Endothelial cell of umbilical vein (primary cell): ENCODE measurements at regions not wholly inside any gene's neighbourhood (a gene's known extent, or its start where the extent isn't known, plus 50 kb on each side); places are given as distances from the start of the nearest gene placed in this dataset.

Experiments used
- BruUV-seq: library from RNA; stranded (reverse); fragments of 400-500 nt; replicated peaks from 2 replicates; lab custom pipeline; 2021; lab: Mats Ljungman, UMichigan
- CTCF ChIA-PET: fragments of 300-600, 350-600 bp; sonication (Branson Sonifier 250); formaldehyde crosslinking; loops from one replicate; lab custom pipeline; 2021; ENCODE audit warnings: antibody characterized with exemption, inconsistent platforms; lab: Charles Lee
- POLR2A ChIA-PET: fragments of 300-600, 350-600 bp; sonication (Branson Sonifier 250); formaldehyde crosslinking; loops from one replicate; lab custom pipeline; 2021; ENCODE audit warnings: antibody characterized with exemption, inconsistent platforms; lab: Charles Lee
- DNase-seq: peaks from one replicate; pipeline ENCODE4 v3.0.0-alpha.2; 2011; ENCODE audit warnings: low read depth, low spot score
- FAIRE-seq: peaks from 2 replicates; lab custom pipeline; 2011; peaks lifted over from hg19 to GRCh38; lab: Jason Lieb, UNC
- H2AFZ ChIP-seq: 2 replicates; pipeline ENCODE4 v1.6.0; 2012; ENCODE audit warnings: low read depth, low read length, control low read depth, inconsistent platforms
- H3K27ac ChIP-seq: 2 replicates; pipeline ENCODE4 v1.5.1; 2011; ENCODE audit warnings: low read depth, mild to moderate bottlenecking, control low read depth, low read length, moderate library complexity; ENCODE audit not compliant: insufficient read depth
- H3K27me3 ChIP-seq, 2 experiments: 2 replicates each; pipeline versions ENCODE4 v1.6.0 to v1.6.1; 2011; ENCODE audit warnings: low read length in 2 of 2, mixed read lengths in 1 of 2; ENCODE audit not compliant: control insufficient read depth in 2 of 2, insufficient read depth in 2 of 2
- H3K36me3 ChIP-seq, 2 experiments: 2 replicates in 1 of 2; 3 replicates in 1 of 2; pipeline ENCODE4 v1.5.1; 2011; ENCODE audit warnings: low read length in 2 of 2, mild to moderate bottlenecking in 1 of 2, moderate library complexity in 1 of 2; ENCODE audit not compliant: control insufficient read depth in 2 of 2, insufficient read depth in 2 of 2; ENCODE audit errors: extremely low read depth in 1 of 2
- H3K4me1 ChIP-seq: 3 replicates; pipeline ENCODE4 v1.5.1; 2011; ENCODE audit warnings: mild to moderate bottlenecking, low read length; ENCODE audit not compliant: control insufficient read depth, insufficient read depth; ENCODE audit errors: extremely low read depth
- H3K4me2 ChIP-seq: 2 replicates; pipeline ENCODE4 v1.6.1; 2011; ENCODE audit warnings: low read length, control low read depth, mixed read lengths; ENCODE audit not compliant: insufficient read depth
- H3K4me3 ChIP-seq, 3 experiments: fragments of 200-600 bp in 1 of 3; sonication (generic), shearing (Covaris generic) in 1 of 3; replicated peaks in 1 of 3; 2 replicates each; pipeline ENCODE4 v1.5.1; 2011 to 2016; ENCODE audit warnings: control low read depth in 3 of 3, low read length in 3 of 3, mild to moderate bottlenecking in 2 of 3, inconsistent platforms in 1 of 3, low read depth in 1 of 3, moderate library complexity in 1 of 3; ENCODE audit not compliant: insufficient read depth in 1 of 3
- H3K79me2 ChIP-seq: 2 replicates; pipeline ENCODE4 v1.6.0; 2012; ENCODE audit warnings: low read length, inconsistent platforms; ENCODE audit not compliant: control insufficient read depth, insufficient read depth
- H3K9ac ChIP-seq: replicated peaks from 2 replicates; pipeline ENCODE3; 2011; ENCODE audit warnings: low read length, control low read depth; ENCODE audit not compliant: insufficient read depth; ENCODE audit errors: extremely low read depth
- H3K9me1 ChIP-seq: replicated peaks from 3 replicates; pipeline ENCODE4 v1.6.0; 2011; ENCODE audit warnings: mild to moderate bottlenecking, low read length; ENCODE audit not compliant: control insufficient read depth, insufficient read depth; ENCODE audit errors: extremely low read depth
- H3K9me3 ChIP-seq: replicated peaks from 2 replicates; pipeline ENCODE4 v1.5.1; 2012; ENCODE audit warnings: low read length, inconsistent platforms; ENCODE audit not compliant: control insufficient read depth, insufficient read depth
- H4K20me1 ChIP-seq: replicated peaks from 2 replicates; pipeline ENCODE3; 2011; ENCODE audit warnings: mild to moderate bottlenecking, low read length; ENCODE audit not compliant: control insufficient read depth, insufficient read depth; ENCODE audit errors: extremely low read depth
- EZH2 ChIP-seq: IDR thresholded peaks from 2 replicates; pipeline ENCODE4 v1.6.1; 2012; ENCODE audit warnings: borderline replicate concordance, low read depth, mild to moderate bottlenecking, moderate library complexity, low read length, inconsistent platforms; ENCODE audit not compliant: severe bottlenecking
- FOS ChIP-seq: IDR thresholded peaks from 2 replicates; pipeline ENCODE4 v1.6.1; 2011; ENCODE audit warnings: mild to moderate bottlenecking, low read length, moderate library complexity, borderline replicate concordance; ENCODE audit not compliant: insufficient read depth
- GATA2 ChIP-seq: IDR thresholded peaks from 2 replicates; pipeline ENCODE4 v1.7.0; 2011; ENCODE audit warnings: low read depth, mild to moderate bottlenecking, moderate library complexity, mixed read lengths, low read length; ENCODE audit not compliant: insufficient read length, insufficient read depth
- MYC ChIP-seq: IDR thresholded peaks from one replicate; pipeline ENCODE4 v1.6.1; 2011; ENCODE audit warnings: mild to moderate bottlenecking, low read depth, low read length
- POLR2A ChIP-seq: IDR thresholded peaks from 2 replicates; pipeline ENCODE4 v1.6.1; 2012; ENCODE audit warnings: low read depth, mild to moderate bottlenecking, control low read depth, low read length
- POLR2AphosphoS5 ChIP-seq: IDR thresholded peaks from 2 replicates; pipeline ENCODE4 v1.6.1; 2012; ENCODE audit warnings: low read depth, mild to moderate bottlenecking, control low read depth, low read length, moderate library complexity; ENCODE audit not compliant: insufficient read depth
- dilution Hi-C: fragments of 300-500 bp; cut with MboI; formaldehyde crosslinking; loops from one replicate; pipeline ENCODE4 v1.15.0; 2019; ENCODE audit warnings: low sequenced_read_pairs; ENCODE audit not compliant: extremely low pct_ligation_motif_present
- intact Hi-C: fragments of 100-400 bp; cut with micrococcal nuclease; formaldehyde crosslinking; loops from one replicate; pipeline ENCODE4 v1.10.0; 2022
- TF ChIP-seq, protein P1 (sequence below): IDR thresholded peaks from 2 replicates; pipeline ENCODE4 v1.6.1; 2011; ENCODE audit not compliant: insufficient read depth, insufficient read length
- TF ChIP-seq, protein P2 (sequence below), 2 donors: IDR thresholded peaks; 1 replicate in 1 of 2; 2 replicates in 1 of 2; pipeline ENCODE4 v1.5.1; 2011; ENCODE audit warnings: low read length in 2 of 2, mild to moderate bottlenecking in 2 of 2, moderate library complexity in 2 of 2, control low read depth in 1 of 2, inconsistent platforms in 1 of 2, low read depth in 1 of 2; ENCODE audit not compliant: insufficient read depth in 1 of 2; ENCODE audit errors: extremely low read depth in 1 of 2

DNA sequence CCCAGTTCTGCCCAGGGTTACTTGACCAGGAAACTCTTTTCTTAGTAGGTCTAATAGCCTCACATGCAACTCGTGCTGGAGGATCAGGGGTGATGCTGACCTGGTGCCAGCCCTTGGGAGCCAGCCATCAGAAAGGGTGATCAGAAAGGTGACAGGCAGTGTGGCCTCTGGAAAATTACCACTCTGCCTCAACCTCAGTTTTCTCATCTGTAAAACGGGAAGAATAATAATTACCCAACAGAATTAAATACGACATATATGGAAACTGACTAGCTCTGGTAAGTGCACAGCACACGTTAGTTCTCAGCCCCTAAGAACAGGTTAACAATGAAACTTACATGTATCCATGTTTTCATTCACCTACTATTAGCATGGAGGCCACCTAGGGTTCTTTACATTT, 157.6 kb downstream of the EN1 start:
- H3K9me3 ChIP-seq = peaks cover 2% of the 10 kb centered on the region
- H3K9me1 ChIP-seq = no peaks in the 10 kb centered on the region
- no peaks in the 10 kb centered on the region for H3K36me3 ChIP-seq
- FAIRE-seq (no peak), DNase-seq (no peak)
- ChIA-PET POLR2A (no interaction called here), CTCF (no interaction called here)
- H3K4me1 ChIP-seq = no peaks in the 10 kb centered on the region
- intact Hi-C loops (no loop called here), dilution Hi-C loops (no loop called here)
- BruUV-seq = no TSS peak
- no peaks in the 10 kb centered on the region for H3K27me3 ChIP-seq
- H3K9ac ChIP-seq = no peak overlapping the region
- H3K4me2 ChIP-seq = no peak overlapping the region
- no peaks in the 10 kb centered on the region for H3K79me2 ChIP-seq
- no peak overlapping the region for H3K4me3 ChIP-seq
- H2AFZ ChIP-seq = no peak overlapping the region
- H4K20me1 ChIP-seq = no peaks in the 10 kb centered on the region
- no peak overlapping the region for H3K27ac ChIP-seq
- TF ChIP-seq EZH2 (no peak), MYC (no peak), POLR2AphosphoS5 (no peak), POLR2A (no peak), GATA2 (no peak), FOS (no peak)
- TF ChIP-seq, protein P1, sequence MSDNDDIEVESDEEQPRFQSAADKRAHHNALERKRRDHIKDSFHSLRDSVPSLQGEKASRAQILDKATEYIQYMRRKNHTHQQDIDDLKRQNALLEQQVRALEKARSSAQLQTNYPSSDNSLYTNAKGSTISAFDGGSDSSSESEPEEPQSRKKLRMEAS = no peak
- TF ChIP-seq, protein P2, sequence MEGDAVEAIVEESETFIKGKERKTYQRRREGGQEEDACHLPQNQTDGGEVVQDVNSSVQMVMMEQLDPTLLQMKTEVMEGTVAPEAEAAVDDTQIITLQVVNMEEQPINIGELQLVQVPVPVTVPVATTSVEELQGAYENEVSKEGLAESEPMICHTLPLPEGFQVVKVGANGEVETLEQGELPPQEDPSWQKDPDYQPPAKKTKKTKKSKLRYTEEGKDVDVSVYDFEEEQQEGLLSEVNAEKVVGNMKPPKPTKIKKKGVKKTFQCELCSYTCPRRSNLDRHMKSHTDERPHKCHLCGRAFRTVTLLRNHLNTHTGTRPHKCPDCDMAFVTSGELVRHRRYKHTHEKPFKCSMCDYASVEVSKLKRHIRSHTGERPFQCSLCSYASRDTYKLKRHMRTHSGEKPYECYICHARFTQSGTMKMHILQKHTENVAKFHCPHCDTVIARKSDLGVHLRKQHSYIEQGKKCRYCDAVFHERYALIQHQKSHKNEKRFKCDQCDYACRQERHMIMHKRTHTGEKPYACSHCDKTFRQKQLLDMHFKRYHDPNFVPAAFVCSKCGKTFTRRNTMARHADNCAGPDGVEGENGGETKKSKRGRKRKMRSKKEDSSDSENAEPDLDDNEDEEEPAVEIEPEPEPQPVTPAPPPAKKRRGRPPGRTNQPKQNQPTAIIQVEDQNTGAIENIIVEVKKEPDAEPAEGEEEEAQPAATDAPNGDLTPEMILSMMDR (IDR thresholded peaks at IDR 0.05; ENCODE audit: extremely low read depth in 1 of 2, insufficient read depth in 1 of 2, low read depth in 1 of 2, low read length in 2 of 2) = no peak
